ENCODE measurements at regions not wholly inside any gene's neighbourhood (a gene's known extent, or its start where the extent isn't known, plus 50 kb on each side); places are given as distances from the start of the nearest gene placed in this dataset.

- DNase-seq (ENCODE audit: low spot score) (peak; percentile 6), FAIRE-seq (no peak)
These were observed 158.4 kb downstream of the ANKRD60 start for GRCh38 chr20:58069796-58070663.

DNA sequence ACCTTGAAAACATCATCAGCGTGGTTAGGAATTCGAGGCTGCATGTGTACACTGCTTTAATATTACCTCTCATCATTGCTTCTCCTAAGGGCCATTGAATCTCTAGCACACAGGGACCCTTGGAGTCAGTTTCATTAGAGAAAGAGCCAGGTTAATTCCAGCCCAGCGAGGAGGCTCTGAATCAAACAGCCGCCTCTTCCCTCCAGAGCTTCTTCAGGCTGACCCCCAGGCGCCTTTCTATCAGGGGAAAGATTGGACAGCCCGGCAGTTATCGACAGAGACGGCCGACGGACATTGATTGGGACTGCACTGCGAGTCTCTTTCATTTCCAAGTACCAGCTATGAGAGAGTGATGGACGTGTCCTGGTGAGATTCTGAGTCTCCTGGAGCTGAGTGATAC is 159.2 kb downstream of the ANKRD60 start:
- FAIRE-seq, result no peak
- DNase-seq (ENCODE audit: low spot score), result no peak

DNA sequence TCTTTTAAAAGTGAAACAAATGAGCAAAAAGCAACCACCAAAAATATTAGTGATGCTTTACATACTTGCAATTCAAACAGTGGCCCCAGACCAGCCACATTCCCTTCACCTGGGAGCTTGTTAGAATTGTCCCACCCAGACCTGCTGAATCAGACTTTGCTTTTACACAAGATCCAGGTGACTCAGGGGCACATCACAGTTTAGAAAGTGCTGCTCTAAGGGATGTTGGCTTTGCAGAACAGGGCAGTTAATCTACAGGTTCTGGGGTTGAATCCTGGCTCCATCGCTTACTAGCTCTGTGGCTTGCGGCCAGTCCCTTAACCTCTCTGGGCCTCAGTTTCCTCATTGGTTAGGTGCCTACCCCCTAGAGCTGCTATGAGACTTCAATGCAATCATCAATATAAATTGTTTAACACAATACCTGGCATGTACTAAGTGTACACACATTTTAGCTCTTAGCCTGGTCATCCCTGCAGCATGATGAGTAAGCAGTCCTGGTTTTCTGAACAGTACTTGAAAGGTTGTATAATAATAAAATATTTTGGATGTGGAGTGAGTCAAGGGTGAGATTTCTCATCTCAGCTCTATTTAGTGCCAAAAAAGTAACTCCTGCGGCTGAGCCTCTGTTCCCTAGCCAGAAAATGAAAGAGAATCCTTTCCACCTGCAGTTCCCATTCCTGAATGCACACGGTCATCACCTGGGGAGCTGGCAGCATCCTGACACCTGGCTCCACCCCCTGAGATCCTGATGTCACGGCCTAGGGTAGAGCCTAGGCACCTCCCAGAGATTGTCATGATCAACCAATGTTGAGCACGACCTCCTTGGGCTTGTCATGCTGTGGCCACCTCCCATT is 162.7 kb downstream of the ANKRD60 start:
- FAIRE-seq (no peak), DNase-seq (ENCODE audit: low spot score) (no peak)

GRCh38 chr20:58064411-58065010 is 163.9 kb downstream of the ANKRD60 start:
- DNase-seq (ENCODE audit: low spot score) (no peak), FAIRE-seq (peak; percentile 61)

DNA sequence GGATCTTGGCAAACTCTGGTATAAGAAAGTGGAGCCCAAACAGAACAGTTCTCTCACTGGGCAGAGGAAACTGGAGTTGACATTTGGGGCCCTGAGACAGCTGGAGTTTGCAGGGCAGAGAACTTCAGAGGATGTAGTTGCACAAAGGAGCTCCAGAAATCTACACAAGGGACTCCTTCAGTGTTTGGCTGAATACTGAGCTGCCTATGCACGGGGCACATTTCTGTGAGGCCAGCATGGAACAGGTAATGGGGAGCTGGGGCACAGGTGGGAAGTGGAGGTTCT is 169.3 kb downstream of the ANKRD60 start:
- FAIRE-seq, result no peak
- DNase-seq (ENCODE audit: low spot score), result no peak

GRCh38 chr20:58058421-58059259 is 169.8 kb downstream of the ANKRD60 start:
- no peak for FAIRE-seq
- DNase-seq (ENCODE audit: low spot score), result no peak

DNA sequence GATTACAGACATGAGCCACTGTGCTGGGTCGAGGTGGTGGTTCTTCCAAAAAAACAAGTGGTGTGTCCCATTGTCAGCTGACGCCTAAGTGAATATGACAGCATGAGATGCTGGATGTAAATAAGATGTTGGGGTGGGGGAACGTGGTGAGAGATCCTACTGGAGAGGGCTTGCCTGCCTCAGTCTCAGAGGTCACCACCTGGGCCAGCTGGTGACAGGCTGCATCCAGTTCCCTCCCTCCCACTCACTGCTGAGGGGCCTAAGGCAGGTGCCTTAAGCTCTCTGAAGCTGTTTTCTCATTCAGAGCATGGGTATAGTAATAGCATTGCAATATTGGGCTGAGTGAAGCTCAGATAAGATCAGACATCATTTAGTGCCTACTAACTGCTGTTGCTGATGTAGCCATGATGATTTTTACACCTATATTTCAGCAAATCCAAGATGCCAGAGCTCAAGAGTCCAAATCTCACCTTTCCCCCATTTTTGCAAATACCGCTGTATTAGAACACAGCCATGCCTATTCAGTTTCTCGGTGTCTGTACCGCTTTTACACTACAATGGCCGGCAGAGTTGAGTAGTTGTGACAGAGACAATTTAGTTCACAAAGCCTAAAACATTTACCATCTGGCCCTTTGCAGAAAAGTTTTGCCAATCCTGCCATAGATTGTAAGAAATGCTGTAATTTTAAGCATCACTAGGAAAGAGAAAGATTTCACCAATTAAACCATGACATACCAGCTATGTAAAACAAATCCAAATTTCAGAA is 171.3 kb downstream of the ANKRD60 start:
- DNase-seq (ENCODE audit: low spot score), result no peak
- FAIRE-seq, result peak; percentile 5

DNA sequence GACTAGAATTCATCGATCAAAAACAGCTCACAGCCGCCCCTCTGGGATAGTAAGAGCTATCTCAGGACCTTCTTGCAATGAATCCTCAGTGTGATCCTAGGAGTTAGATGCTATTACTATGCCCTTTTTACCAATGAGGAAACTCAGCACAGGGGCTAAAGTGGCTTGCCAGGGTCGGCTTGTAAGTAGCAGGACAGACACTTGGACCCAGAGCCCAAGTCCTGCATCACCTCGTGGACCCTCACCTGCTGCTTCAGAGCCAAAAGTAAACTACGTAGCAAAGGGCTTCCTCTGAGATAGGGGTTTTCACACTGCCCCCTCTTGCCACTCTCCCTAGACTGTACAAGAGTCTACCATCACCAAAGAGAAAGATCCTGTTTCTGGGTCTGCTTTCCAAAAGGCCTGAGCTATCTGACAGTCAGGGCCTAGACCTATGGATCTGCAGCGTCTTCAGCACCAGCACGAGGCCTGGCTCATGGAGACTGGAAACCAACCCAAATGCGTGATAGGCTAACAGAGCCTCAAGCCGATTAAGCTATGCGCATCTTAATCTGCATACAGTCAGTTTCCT is 172.3 kb downstream of the ANKRD60 start:
- FAIRE-seq (no peak), DNase-seq (ENCODE audit: low spot score) (no peak)

DNA sequence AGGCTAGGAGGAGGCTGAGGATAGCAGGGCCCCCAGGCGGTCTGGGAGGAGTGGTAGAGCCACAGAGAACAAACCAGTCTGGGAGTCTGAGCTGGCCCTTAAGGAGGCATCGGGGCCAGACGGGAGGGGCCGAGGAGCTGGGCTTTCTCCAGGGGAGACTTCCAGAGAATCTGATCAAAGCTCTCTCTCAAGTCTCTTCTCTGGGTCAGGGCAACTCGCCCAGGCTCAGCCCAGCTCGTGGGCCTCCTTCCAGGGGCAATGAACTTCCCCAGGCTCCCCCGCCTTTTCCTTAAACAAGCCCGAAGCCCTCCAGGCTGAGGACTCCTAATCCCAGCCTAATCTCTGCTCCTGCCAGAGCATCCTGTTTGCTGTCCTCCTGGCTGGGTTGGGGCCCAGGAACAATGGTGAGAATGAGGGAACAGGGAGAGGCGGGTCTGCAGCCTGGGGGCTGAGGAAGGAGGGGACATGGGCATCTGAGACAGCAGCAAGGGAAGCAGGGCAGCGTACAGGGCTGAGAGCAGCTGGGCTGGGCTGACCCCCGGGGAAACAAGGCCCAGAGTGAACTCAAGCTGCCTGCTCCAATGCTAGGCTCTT is 173.6 kb downstream of the ANKRD60 start:
- FAIRE-seq, result no peak
- no peak for DNase-seq (ENCODE audit: low spot score)

- FAIRE-seq (no peak), DNase-seq (ENCODE audit: low spot score) (no peak)
These were observed 174.2 kb downstream of the ANKRD60 start for GRCh38 chr20:58054082-58054779.

DNA sequence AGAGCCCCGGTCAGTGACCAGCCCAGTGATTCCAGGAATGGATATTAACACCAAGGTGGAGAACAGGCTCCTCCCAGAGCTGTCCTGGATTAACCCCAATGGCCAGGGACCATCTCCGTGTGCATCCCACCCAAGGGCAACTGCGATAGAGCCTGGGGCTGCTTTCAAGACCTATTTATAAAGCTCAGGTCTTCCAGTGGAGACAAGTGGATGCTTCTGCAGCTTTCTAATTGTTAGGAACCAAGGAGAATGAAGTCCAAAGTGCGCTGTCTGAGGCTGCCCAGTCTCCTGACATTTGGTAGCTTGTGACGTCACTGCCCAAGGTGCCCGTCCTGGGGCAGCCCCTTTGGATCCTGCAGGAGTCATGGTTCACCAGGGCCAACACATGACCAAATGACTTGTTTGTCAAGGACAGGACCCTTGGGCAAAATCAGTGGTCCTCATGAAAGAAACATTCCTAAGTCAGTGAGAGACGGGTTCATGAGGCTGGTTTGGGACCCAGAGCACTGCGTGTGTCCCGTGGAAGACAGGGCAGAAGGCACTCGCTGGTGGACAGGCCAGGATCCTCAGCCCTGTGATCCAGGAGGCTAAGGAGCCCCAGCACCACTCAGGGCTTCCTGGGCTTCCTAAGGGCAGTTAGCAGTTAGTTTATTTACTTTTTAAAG is 174.9 kb downstream of the ANKRD60 start:
- DNase-seq (ENCODE audit: low spot score), result no peak
- FAIRE-seq, result no peak

- no peak for DNase-seq (ENCODE audit: low spot score)
- FAIRE-seq, result no peak
These were observed 177.1 kb downstream of the ANKRD60 start for GRCh38 chr20:58051367-58051766.

GRCh38 chr20:58048096-58048702 is 180.3 kb downstream of the ANKRD60 start:
- FAIRE-seq, result peak; percentile 94
- peak; percentile 82 for DNase-seq (ENCODE audit: low spot score)

DNA sequence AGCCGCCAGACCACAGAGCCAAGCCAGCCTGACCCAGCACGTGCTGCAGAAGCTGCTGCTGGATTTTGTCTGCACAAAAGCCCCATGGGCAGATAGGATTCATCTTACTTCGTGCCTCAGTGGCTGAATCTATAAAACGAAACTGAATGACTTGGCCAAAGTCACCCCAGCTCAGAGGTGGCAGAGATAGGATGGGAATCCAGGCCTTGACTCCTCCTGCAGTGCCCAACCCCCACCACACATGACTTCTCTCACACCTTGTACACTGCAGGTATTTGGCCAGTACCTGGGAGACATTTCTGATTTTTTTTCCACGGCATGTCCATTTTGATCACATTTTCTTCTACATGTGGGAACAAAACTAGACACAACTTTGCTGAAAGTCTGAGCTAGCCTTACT is 182.1 kb downstream of the ANKRD60 start:
- FAIRE-seq, result no peak

DNA sequence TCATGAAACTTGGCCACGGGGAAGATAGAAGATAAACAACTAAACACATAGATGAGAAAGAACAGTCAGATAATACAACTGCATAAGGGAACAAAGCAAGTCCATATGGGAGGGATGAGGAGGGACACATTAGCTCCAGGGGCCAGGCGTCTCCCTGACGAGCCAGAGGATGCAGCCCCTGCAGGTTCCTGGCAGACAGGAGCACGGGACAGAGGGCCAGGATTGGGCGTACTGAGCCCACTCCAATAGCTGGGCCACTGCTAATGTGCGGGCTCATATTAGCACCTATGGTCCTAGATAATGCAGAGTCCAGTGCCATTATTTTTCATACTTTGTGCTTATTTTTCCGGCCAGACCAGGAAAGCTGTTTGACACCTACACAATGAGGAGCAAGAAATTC is 182.9 kb downstream of the ANKRD60 start:
- FAIRE-seq (no peak), DNase-seq (ENCODE audit: low spot score) (no peak)

More for the DNA sequence above, 182.1 kb downstream of the ANKRD60 start:
- DNase-seq (ENCODE audit: low spot score), result no peak

DNA sequence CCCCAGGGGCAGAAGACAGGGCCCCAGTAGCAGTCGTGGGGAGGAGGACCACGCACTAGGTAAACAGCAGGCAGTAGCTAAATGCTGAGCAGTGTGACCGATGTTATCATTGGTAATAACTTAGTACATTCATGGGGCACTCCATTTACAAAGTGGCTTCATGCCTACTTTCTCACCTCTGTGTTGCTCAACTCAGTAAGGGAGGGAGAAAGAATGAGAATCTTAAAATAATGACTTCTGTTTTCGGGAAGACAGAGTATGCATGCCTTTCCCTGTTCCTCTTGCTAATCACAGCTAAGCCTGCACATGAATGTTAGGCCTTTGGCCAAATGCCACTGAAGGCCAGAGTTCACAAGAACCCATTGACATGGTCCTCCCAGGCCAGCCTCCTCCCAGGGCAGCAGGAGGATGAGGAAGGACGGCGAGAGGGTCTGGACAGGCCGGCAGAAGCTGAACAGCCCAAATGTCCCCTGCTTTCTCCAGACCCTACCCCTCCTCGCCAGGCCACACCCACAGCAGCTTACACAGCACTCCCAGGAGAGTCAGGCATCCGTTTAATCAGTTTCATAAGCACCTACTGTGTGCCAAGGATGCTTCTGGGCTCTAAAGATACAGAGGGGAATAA is 183.4 kb downstream of the ANKRD60 start:
- FAIRE-seq (peak; percentile 13), DNase-seq (ENCODE audit: low spot score) (no peak)

DNA sequence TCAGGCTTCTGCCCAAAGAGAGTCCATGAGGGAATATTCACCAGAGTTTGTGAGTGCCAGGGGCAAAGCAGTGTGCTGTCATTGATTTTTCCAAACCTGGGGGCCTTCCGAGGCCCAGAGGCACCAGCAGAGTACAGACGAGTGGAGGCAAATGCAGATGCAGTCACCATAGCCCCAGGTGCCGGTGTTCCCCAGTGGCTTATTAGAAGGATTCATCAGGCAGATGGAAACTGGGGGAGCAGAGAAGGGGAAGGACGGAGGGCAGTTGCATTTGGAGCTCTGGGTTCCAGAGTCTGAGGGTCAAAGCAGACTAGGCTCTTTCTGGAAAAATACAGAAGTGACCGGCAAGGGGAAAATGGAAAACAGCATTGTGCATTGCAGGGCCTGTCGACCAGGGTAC is 184.2 kb downstream of the ANKRD60 start:
- no peak for FAIRE-seq
- no peak for DNase-seq (ENCODE audit: low spot score)
